ENCODE measurements at regions not wholly inside any gene's neighbourhood (a gene's known extent, or its start where the extent isn't known, plus 50 kb on each side); places are given as distances from the start of the nearest gene placed in this dataset.

DNA sequence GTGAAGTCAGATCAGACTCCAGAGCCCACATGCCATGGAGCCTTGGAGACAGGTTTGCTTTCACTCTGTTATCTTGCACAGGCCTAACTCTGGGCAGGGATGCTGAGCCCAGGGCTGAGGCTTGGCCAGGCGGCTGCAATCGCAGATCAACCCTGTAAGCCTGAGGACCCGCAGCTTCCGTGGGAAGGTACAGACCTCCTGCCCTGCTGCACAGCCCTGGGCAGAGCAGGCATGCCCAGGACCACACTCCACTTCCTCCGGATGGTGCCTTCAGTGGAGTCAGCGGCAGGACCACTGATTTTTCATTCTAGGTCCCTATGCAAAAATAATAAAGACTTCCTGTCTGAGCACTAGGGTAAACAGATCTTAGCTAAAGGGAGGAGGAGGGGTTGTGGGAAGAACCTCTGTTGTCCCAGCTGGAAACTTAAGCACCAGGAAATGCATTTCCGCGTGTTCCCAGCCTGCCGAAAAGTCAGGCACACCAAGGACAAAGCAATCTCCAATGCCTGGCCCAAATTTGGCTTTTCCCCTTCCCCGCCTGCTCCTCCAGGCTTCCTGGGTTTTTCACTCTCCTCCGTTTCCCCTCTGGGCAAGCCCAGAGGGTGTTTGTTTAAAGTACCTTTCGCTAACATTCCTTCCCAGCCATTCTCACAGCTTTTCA is 87.3 kb downstream of the KCTD15 start (continued):
- TF ChIP-seq, protein P1, sequence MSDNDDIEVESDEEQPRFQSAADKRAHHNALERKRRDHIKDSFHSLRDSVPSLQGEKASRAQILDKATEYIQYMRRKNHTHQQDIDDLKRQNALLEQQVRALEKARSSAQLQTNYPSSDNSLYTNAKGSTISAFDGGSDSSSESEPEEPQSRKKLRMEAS (IDR thresholded peaks at IDR 0.05; ENCODE audit: low read depth) = no peak
- TF ChIP-seq, protein P2, sequence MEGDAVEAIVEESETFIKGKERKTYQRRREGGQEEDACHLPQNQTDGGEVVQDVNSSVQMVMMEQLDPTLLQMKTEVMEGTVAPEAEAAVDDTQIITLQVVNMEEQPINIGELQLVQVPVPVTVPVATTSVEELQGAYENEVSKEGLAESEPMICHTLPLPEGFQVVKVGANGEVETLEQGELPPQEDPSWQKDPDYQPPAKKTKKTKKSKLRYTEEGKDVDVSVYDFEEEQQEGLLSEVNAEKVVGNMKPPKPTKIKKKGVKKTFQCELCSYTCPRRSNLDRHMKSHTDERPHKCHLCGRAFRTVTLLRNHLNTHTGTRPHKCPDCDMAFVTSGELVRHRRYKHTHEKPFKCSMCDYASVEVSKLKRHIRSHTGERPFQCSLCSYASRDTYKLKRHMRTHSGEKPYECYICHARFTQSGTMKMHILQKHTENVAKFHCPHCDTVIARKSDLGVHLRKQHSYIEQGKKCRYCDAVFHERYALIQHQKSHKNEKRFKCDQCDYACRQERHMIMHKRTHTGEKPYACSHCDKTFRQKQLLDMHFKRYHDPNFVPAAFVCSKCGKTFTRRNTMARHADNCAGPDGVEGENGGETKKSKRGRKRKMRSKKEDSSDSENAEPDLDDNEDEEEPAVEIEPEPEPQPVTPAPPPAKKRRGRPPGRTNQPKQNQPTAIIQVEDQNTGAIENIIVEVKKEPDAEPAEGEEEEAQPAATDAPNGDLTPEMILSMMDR (IDR thresholded peaks at IDR 0.05) = no peak
- TF ChIP-seq TCF12 (IDR thresholded peaks at IDR 0.05) (no peak), RAD21 (IDR thresholded peaks at IDR 0.05; ENCODE audit: low read length) (no peak), NFIC (IDR thresholded peaks at IDR 0.05; ENCODE audit: borderline replicate concordance) (no peak)
- TF ChIP-seq, protein P3, sequence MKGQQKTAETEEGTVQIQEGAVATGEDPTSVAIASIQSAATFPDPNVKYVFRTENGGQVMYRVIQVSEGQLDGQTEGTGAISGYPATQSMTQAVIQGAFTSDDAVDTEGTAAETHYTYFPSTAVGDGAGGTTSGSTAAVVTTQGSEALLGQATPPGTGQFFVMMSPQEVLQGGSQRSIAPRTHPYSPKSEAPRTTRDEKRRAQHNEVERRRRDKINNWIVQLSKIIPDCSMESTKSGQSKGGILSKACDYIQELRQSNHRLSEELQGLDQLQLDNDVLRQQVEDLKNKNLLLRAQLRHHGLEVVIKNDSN (IDR thresholded peaks at IDR 0.05; ENCODE audit: borderline replicate concordance, low read depth) = no peak
- TF ChIP-seq, protein P4, sequence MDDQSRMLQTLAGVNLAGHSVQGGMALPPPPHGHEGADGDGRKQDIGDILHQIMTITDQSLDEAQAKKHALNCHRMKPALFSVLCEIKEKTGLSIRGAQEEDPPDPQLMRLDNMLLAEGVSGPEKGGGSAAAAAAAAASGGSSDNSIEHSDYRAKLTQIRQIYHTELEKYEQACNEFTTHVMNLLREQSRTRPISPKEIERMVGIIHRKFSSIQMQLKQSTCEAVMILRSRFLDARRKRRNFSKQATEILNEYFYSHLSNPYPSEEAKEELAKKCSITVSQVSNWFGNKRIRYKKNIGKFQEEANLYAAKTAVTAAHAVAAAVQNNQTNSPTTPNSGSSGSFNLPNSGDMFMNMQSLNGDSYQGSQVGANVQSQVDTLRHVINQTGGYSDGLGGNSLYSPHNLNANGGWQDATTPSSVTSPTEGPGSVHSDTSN (IDR thresholded peaks at IDR 0.05) = no peak

DNA sequence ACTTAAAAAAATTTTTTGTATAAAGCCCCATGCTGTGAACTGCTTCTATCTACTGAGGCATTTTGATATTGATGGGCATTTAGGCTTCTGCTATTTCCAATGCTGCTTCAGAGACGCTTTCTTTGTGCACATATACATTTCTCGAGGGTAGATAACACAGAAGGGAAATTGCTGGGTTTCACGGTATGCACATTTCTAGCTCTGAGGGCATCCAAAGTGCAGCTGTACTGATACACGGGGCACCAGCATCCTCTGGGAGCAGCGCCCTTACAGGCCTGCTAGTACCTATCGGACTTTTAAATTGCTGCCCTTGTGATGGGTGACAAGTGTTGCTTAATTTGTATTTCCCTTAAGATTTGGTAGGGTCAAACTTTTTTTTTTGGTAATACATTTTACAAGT is 88.6 kb downstream of the KCTD15 start:
- POLR2A ChIA-PET = no interaction called here
- WGBS (ENCODE audit: low lambda C conversion rate) = 42% methylated on average over 6 of the region's 6 CpGs
- no peaks in the 10 kb centered on the region for H3K27me3 ChIP-seq (ENCODE audit: insufficient read depth)
- H3K27ac ChIP-seq (ENCODE audit: low read depth in 2 of 2, low read length in 1 of 2) = no peak overlapping the region
- no peak overlapping the region for H3K4me2 ChIP-seq
- H3K4me1 ChIP-seq (ENCODE audit: control insufficient read depth in 1 of 2, insufficient read depth in 2 of 2, low read depth in 1 of 2, low read length in 1 of 2) = peaks cover 0 to 20% of the 10 kb centered on the region in 2 experiments; a peak in 1 of 4 replicates
- H4K20me1 ChIP-seq (ENCODE audit: insufficient read depth) = no peaks in the 10 kb centered on the region
- H3K4me3 ChIP-seq (ENCODE audit: low read depth in 2 of 2, low read length in 1 of 2) = no peak overlapping the region
- H2AFZ ChIP-seq (ENCODE audit: low read depth) = no peak overlapping the region
- H3K36me3 ChIP-seq (replicated peaks in 1 of 2; ENCODE audit: control insufficient read depth in 1 of 2, insufficient read depth in 2 of 2, low read length in 1 of 2) = no peaks in the 10 kb centered on the region
- CTCF ChIA-PET = interaction anchor here (1.2 kb wide), 1 partner anchor 10 kb away, joined by 3 read pairs; no protein-coding TSS in a partner anchor
- H3K79me2 ChIP-seq (ENCODE audit: insufficient read depth) = no peaks in the 10 kb centered on the region
- H3K9me3 ChIP-seq = no peaks in the 10 kb centered on the region
- no peak overlapping the region for H3K9ac ChIP-seq
- TF ChIP-seq RFX5 (IDR thresholded peaks at IDR 0.05; ENCODE audit: low read length) (no peak), SMC3 (IDR thresholded peaks at IDR 0.05; ENCODE audit: low read depth, low read length) (no peak), NRF1 (IDR thresholded peaks at IDR 0.05; ENCODE audit: low read depth, low read length) (no peak), RAD21 (IDR thresholded peaks at IDR 0.05; ENCODE audit: low read length) (no peak), CHD2 (IDR thresholded peaks at IDR 0.05; ENCODE audit: low read length, partially characterized antibody) (no peak), EP300 (IDR thresholded peaks at IDR 0.05; ENCODE audit: borderline replicate concordance in 1 of 2, low read depth in 1 of 2, low read length in 1 of 2) (no peak), FOSL2 (IDR thresholded peaks at IDR 0.05; ENCODE audit: borderline replicate concordance, low read depth) (no peak), FOXJ3 (CRISPR knock-in tag; IDR thresholded peaks at IDR 0.05) (no peak), GATA2 (CRISPR knock-in tag; IDR thresholded peaks at IDR 0.05) (no peak), RXRA (IDR thresholded peaks at IDR 0.05; ENCODE audit: borderline replicate concordance, low read depth) (no peak), NFIC (IDR thresholded peaks at IDR 0.05; ENCODE audit: borderline replicate concordance) (no peak), GABPA (IDR thresholded peaks at IDR 0.05; ENCODE audit: low read depth) (no peak)
- TF ChIP-seq, protein P5, sequence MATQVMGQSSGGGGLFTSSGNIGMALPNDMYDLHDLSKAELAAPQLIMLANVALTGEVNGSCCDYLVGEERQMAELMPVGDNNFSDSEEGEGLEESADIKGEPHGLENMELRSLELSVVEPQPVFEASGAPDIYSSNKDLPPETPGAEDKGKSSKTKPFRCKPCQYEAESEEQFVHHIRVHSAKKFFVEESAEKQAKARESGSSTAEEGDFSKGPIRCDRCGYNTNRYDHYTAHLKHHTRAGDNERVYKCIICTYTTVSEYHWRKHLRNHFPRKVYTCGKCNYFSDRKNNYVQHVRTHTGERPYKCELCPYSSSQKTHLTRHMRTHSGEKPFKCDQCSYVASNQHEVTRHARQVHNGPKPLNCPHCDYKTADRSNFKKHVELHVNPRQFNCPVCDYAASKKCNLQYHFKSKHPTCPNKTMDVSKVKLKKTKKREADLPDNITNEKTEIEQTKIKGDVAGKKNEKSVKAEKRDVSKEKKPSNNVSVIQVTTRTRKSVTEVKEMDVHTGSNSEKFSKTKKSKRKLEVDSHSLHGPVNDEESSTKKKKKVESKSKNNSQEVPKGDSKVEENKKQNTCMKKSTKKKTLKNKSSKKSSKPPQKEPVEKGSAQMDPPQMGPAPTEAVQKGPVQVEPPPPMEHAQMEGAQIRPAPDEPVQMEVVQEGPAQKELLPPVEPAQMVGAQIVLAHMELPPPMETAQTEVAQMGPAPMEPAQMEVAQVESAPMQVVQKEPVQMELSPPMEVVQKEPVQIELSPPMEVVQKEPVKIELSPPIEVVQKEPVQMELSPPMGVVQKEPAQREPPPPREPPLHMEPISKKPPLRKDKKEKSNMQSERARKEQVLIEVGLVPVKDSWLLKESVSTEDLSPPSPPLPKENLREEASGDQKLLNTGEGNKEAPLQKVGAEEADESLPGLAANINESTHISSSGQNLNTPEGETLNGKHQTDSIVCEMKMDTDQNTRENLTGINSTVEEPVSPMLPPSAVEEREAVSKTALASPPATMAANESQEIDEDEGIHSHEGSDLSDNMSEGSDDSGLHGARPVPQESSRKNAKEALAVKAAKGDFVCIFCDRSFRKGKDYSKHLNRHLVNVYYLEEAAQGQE (IDR thresholded peaks at IDR 0.05; ENCODE audit: low read depth, low read length) = no peak
- TF ChIP-seq, protein P2 (IDR thresholded peaks at IDR 0.05) = no peak
- no peaks in the 10 kb centered on the region for H3F3A ChIP-seq (replicated peaks; ENCODE audit: insufficient read depth)
- H3K9me2 ChIP-seq = no peaks in the 10 kb centered on the region
- no peak for DNase-seq

Data from SK-N-SH (cell line).